ENCODE measurements at regions not wholly inside any gene's neighbourhood (a gene's known extent, or its start where the extent isn't known, plus 50 kb on each side); places are given as distances from the start of the nearest gene placed in this dataset.

GRCh38 chr6:140276133-140276532 is 901.7 kb upstream of the CITED2 start:
- TF ChIP-seq CTCF (IDR thresholded peaks at IDR 0.05) (no peak), POLR2A (IDR thresholded peaks at IDR 0.05) (no peak)

Measured in Peyer's patch (tissue), 4 donors.